PC-9 (cell line): ENCODE measurements at regions not wholly inside any gene's neighbourhood (a gene's known extent, or its start where the extent isn't known, plus 50 kb on each side); places are given as distances from the start of the nearest gene placed in this dataset.

ENCODE experiments used
- CTCF ChIP-seq: fragments of 200-600 bp; sonication (generic); conservative IDR thresholded peaks from 2 replicates; pipeline ENCODE4 v1.6.1; 2017; ENCODE audit warnings: mixed run types, antibody characterized with exemption, mild to moderate bottlenecking, moderate library complexity
- EZH2 ChIP-seq: fragments of 200-600 bp; sonication (generic); IDR thresholded peaks from 2 replicates; pipeline ENCODE4 v1.8.0; 2017; ENCODE audit warnings: antibody characterized with exemption, low read depth

- TF ChIP-seq CTCF (no peak), EZH2 (no peak)
Observed at GRCh38 chr11:116646191-116646590, 126.6 kb downstream of the BUD13 start.
